GM21576 (cell line): ENCODE measurements at regions not wholly inside any gene's neighbourhood (a gene's known extent, or its start where the extent isn't known, plus 50 kb on each side); places are given as distances from the start of the nearest gene placed in this dataset.

Source experiments
- ATAC-seq: cut with Tn5 transposase; IDR thresholded peaks from one replicate; pipeline ENCODE4 v1.9.1; 2021; ENCODE audit warnings: mild to moderate bottlenecking, moderate library complexity; ENCODE audit not compliant: unreplicated experiment

DNA sequence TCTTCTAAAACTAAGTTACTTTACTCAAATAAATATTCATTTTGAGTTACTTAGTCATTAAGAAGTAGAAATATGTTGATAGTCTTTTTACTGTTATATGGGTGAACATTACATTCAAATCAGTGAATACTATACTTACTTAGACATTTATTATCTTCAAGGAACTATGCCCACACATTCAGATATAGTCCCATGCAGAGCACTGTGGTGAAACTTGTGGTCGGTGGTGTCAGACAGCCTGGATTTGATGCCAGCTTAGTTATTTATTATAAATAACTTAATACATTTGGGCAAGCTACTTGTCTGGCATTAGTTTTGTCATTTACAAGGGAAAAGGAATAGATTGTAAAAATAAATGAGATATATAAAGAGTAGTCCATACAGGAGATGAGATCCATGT, 149.5 kb downstream of the RAP2B start:
- ATAC-seq, result no peak

DNA sequence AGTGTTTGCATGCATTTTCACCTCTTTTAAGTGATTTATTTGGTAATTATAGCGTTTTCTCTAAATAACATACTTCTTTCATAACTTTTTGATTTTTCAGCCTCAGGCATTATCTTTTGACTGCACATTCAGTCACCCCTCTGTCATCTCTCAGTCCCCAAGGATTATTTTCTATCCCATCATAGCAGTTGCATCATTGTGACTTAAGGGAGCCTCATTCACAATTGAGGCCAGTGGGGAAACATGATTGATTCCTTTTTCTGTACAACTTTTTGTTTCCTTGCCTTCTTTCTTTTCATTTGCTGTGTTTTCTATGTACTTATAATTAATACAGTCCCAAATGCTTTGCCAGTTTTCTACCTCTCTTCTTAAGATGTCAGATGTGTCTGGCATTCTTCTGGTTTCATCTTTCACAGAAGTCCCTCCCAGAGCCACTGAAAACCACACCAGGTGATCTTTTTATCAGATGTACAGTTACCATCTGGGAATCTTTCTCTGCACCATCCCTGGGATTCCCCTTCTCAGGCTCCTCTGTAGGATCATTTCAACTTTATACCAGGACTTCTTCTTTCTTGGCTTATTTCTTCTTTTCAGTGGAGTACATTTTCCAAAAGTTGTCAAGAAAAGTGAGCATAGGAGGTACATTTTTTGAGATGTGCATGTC, 151.4 kb downstream of the RAP2B start:
- ATAC-seq, result no peak

DNA sequence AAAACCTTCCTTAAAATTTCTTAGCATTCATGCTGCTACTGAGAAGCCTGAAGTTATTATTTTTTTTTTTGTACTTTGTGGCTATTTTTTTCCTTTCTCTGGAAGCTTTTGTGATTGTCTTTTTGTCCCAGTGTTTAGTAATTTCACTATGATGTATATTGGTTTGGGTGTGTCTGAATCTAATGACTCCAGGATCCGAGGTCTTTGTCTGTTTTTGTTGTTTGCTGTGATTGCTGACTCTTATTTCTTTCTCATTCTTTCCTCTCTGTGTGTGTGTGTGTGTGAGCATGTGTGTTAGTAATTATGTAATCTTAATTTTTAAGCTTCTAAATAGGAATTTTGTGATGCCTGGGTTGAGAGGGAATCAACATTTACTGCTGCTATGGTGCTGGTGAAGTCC, 152.0 kb downstream of the RAP2B start:
- ATAC-seq, result no peak

DNA sequence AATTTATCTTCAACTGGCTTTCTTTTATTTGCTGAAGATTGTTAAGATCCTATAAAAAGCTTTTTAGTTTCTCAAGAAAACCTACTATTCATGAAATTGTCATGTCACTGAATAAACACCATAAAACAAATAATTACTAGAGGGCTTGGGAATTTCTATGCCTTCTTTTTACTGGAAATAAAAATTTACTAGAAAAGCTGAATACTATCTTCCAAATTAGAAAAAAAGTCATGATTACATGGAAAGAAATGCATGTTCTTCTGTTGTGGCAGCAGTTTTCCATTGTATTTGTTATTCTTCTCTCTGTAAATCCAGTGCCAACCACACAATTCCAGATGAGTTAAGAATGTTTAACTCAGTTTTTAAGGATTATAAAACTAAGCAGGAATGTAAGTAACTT, 153.8 kb downstream of the RAP2B start:
- ATAC-seq, result no peak

DNA sequence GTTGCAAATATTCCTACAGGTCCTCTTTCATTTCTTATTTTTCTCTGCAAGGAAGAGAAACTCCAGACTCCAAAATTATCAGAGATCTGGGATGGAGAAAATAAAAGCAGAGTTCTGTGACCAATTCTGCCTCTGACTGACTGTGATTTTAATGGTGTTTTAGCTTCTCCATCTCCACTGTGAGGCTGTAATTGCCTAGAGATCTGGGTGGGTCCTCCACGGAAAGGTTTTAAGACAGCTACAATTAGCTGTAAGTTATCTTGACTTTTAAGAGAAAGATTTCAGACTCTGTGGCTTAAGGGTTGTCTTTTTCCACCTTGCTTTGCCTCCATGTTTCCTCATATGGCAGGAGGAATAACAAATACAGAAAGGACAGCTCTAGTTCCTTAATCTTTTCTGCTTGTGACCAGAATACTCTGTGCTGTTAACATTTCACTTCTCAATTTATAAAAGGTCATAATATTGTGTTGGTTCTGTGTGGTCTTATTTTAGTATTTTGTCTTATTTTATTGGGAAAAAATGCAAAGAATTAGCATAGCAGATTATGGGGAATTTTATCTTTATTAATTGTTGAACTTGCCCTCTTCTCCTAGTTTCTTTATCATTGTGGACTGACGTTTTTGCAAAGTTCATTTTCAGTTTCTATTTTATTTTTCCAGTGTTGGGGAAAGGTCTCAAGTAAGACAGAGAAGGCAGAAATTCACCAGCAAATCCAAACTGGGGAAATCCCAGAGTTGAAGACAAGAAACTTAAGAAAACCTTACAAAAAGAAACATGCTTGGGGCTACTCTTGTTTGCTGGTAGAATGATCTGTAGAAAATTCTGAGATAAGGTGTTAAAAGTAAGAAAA, 157.9 kb downstream of the RAP2B start:
- no peak for ATAC-seq

DNA sequence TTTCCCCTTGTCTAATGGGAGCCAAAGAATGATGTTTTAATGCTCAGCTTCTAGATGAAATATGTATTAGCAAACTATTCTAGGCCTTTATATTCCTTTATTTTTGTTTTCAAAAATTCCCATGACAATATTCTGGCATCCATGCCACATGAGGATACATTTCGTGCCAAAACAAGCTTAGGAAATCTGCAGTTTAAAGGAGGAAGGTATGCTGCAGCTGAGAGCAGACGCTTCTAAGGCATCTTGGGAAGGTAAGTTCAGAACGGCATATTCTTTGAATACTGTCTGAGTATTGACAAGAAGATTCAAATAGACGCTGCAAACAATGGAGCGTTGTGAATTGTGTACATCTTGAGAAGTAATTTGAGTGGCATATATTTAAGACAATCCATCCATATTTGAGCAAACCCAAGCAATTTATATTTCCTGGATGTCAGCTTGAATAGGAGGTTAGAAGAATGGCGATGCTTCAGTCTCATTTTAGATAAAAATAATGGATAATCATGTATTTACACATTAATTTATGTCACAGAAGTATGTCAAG, 158.6 kb downstream of the RAP2B start:
- no peak for ATAC-seq

DNA sequence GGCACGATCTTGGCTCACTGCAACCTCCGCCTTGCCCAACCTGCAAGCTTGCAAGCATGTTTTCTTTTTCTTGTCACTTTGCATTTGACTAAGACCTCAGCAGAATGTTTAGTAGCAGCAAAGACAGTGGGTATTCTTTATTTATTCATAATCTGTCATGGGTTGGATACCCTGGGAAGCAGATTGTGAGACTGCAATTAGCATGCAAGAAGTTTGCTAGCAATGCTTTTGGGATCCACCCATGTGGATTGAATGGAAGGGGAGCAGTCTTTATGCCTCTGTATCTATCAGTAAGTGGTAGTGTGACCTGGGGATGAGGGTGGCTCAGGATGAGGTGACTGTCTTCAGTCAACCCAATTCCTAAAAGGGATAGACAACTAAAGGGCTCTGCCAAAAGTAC, 166.7 kb downstream of the RAP2B start:
- no peak for ATAC-seq

DNA sequence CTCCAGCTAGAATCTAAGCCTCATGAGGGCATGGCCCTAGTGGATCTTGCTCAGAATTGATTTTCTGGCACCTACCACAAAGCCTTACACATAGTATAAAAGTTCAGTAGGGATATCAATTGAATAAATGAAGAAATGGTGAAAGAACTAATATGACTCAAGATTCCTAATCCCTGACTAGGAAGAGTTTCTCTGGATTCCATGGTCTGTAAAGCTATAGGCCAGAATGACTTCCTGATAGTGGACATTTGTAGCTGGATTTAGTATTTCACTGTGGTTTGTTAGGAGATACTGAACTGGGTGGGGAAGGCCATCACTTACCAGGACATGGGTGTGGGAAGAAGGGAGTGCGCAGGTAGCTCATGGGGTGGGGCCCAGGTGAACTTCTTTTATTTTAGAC, 168.9 kb downstream of the RAP2B start:
- no peak for ATAC-seq

DNA sequence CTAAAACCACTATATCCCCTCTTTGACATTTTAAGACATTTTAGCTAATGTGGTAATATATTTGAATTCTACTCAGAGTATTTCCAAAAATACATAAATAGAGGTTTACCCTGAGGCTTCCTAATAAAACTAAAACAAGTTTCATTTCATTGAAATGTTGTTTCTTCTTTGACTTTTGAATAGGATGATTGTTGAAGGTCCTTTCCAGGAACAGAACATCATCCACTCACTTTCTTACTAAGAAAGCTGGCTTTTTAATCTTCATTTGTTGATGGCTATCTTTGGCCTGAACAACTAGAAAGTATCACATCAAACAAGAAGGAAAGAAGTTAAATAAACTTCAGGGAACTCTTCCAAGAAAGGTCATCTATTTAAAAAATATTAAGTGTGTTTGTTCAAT, 169.7 kb downstream of the RAP2B start:
- no peak for ATAC-seq

DNA sequence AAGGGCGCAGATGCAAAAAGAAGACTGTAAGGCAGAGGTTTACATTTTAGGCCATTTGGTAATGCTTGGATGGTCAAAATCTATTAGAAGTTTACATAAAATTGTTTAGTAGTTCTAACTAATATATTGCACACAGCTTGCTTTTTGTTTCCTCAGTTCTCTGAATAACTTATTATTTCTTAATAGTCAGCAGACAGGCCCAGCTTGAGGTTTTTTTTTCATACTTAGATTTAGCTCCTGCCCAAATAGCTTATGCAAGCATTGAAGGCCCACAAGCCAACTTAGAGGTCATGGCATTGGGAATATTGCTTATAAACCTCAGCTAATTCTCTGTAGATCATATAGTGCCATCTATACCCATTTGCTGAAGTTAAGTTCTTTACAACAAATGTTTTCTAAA, 172.5 kb downstream of the RAP2B start:
- ATAC-seq, result no peak

DNA sequence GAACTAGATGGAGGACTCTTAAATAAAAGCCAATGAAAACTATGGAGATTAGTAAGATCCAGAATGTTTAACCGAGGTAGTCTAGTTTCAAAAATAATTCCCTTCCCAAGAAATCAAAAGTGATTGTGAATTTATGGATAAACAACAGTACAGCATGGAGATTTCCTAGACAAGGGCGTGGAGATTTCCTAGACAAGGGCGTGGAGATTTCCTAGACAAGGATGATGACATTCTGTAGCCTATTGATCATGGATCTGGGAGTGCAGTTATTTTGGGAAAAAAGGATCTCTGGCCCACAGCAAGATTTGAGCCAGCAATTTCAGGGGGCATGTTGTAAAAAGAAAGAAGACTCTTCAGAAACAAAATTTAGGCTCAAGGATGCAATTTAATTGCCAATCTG, 175.3 kb downstream of the RAP2B start:
- no peak for ATAC-seq

DNA sequence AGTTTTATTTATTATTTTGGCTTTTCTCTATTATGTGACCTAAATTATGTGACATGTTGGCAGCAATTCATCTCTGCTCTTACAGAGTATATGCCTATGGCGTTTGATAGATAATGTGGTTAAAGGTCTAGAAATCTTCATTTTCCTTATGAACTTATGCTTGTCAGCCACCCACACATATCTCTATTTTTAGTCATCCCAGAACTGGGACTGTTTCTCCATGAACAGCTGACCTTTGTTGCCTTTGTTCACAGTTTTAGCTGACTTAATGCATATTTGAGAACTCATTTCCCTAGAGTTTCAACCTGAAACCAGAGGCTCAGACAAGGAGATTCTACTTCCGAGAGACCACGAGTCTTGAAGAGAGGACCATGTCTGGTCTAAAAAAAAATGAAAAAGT, 176.5 kb downstream of the RAP2B start:
- no peak for ATAC-seq

DNA sequence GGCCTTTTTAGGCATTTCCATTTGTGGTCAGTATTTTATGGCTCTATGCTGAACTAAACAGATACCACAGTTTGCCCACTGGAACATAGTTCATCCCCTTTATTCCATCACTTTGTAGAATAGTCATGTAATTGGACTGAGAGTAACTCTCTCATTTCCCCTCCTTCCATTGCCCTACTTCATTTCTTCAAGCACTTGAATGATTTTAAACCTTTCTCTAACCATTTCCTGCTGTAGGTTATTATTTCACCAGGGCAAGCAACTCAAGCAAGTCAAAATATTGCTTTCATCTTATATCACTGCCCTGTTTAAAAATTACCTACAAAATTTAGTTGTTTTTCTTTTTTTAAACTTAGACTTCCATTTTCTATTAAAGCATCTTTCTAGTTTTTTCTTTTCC, 177.0 kb downstream of the RAP2B start:
- no peak for ATAC-seq

DNA sequence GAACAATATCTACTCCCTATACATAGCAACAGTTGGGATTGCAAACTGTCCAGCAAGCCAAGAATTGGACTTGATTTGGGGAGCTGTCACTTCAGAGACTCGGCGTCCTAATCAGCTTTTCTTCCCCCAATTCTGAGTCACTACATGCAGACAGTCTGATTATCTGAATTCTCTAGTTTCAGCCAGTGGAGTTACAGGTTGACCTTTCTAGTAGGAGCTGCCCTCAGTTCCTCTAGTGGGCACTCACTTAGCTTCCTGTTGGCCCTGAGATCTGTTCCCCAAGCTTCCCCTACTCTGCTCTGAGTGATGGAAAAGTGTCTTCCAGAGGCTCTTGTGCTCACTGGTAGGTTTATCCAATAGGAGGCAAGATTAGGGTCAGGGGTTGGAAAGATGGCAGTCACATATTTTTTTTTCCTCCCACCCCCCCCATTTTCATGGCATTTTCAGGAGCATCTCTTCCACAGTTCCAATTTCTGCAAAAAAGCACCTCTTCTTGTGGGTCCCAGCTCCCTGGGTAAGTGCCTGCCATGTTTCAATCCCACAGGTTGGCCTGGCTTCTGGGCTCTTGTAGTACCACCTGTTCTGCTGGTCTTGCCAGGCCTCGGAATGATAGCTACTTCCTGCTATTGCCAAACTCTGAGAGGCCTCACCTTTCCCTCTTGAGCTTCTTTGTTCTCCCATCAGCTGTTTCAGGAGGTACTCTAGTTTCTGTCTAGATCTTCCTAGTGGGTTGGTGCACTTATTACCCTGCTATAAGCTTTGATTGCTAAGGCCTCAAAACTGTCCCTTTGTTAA, 182.2 kb downstream of the RAP2B start:
- no peak for ATAC-seq

DNA sequence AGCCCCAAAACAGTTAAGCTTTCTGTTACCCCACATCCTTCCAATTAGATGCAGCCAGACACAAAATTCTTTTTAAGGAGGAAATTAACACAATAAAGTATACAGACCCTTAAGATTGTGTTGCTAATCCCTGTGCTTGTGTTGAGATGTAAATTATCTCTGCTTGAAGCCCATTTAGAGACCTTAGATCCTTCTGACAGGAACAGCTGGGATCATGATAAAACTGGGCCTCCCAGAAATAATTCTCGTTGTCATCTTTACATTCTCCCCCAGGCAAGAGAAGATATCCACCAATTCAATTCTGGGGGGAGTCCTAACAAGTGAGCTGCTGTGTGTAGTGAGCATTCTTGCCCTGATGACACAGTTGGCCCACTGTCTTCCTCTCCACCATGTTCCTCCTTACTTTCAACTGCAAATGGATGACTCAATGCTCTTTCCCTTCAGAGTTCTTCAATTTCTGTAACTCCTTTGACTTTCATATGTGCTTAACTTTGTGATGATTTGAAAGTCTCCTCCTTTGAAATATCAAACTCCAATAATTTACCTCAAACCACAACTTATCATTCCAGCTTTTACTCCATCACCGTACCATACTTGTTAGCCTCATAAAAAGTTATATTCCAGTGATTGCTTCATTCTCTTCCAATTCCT, 186.6 kb downstream of the RAP2B start:
- ATAC-seq, result no peak

DNA sequence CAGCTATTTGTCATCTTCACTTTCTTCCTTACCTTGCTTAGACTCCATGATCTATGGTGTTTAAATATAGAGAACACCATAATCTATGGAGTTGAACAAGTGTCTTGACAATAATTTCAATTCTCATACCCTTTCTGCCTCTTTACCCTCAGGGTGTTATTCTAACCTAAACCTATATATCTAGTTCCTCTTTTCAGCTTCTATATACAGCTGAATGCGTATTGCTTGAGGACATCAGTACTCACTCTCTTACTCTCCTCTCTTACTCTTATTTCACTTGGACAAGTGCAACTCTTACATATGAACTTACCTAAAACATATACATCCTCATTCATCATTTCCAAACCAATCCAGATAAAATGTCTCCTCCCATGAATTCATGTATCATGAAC, 187.1 kb downstream of the RAP2B start:
- peak; percentile 92 for ATAC-seq

DNA sequence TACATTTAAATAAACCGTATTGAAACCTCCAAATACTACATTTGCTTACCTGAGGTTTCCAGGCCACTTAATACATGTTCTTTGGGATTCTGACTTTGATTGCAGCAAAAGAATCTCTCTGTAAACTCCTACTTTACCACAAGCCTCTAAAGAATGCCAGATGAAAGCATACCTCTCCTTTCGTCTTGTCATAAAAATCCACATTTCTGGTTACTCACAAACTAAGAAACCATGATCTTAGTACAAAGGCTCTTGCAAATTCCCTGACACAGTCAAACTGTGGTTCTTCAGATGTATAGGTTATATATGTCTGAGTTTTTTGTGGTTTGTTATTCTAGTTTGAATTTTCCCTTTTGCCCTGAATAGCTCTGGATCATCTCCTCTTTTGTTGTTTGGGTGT, 188.4 kb downstream of the RAP2B start:
- no peak for ATAC-seq

DNA sequence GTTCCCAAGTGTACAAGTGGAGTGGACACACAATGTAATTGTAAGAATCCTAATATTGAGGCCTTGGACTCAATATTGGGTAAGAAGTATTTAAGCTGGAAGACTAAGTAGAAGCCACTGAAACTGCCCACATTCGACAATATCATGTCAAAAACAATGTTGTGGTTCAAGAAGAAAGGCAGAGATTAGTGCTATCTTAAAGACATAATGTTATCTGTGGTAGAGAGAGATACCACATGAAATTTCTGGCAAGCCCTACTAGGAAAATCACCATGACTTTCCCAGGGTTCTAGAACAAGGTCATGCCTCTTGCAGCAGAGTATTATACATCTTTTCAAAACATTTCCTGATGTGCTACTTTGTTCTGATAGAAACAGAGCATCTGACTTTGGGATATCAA, 192.6 kb downstream of the RAP2B start:
- no peak for ATAC-seq

DNA sequence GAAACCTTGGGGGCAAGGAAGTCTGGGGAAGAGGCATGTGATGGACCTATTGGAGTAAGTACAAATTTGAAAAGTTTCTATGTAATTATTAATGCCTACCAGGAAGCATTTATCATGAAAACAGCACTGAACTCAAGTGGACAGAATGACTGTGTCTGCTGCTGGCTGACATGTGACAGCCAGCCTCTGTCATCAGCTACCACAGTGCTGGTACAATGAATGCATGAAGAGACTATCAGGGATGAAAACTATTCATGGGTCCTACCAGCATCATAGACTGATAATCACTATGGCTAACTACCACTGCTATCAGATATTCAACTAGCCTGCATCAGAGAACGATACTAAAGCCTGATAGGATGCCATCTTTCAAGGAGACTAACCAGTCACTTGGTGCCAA, 193.5 kb downstream of the RAP2B start:
- ATAC-seq, result no peak

DNA sequence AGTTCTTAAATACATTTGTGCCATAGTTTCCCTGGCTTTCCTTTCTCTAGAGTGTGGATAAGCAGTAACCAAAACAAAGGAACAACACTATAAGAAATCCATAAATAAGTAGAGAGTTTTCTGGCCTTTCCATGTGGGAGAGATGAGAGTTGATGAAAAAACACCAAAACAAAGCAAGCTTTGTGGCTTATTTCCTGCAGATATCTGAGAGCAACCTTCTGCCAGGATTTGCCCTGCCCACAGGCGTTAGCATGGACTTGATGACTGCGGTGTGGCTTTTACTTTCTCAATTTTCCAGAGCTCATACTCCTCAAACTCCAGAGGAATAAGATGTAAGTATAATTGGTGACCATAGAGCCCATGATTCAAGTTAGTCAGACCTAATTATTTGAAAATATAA, 194.9 kb downstream of the RAP2B start:
- no peak for ATAC-seq

DNA sequence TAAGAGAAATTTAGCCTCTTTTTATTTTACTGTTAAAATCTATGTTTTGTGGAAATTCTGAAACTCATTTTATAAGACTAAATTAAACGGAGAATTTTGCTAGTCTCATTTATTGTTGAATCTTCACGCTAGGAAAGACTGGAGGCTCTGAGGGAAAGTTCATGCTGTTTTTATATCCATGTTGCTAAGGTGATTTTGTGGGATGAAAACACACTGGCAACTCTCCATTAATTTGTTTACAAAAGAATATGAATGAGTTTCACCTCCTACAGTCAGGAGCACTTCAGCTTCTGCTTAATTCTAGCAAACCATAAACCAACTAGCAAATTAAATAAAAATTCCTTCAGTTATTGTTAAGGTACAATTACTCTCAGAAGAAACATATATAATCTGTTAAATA, 195.4 kb downstream of the RAP2B start:
- no peak for ATAC-seq
